Kidney tubule cell (primary cell): ENCODE measurements at regions not wholly inside any gene's neighbourhood (a gene's known extent, or its start where the extent isn't known, plus 50 kb on each side); places are given as distances from the start of the nearest gene placed in this dataset.
"Not testable (repeated sequence)": the region's sequence is repeated elsewhere in the genome, so short reads cannot be mapped to it uniquely, and the experiment has no call there.

ENCODE experiments used
- DNase-seq: peaks from one replicate; pipeline ENCODE4 v3.0.0-alpha.2; 2018; ENCODE audit warnings: low spot score

DNA sequence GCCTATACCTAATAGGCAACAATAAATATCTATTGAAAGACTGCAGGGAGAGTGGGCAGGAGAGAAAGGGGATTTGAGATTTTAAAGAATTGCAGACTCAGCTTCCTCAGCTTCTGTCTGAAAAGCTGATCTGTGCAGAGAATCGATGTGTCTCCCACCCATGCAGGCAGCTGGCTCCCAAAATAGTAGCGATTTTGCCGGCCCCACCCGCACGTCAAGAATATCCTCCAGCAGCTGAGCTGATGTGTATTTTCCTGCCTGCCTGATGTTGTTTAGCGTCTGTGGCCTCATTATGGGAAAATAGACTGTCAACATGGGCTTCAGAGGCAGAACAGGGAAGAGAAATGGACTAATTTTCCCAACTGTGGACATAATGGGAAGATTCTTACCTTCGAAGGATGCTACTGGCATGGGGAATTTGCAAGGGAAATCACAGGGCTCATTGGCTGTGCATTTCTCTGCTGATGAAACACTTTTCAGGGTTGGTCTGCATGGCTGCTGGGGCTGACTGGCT is 699.8 kb downstream of the PTPRU start:
- DNase-seq: no peak

DNA sequence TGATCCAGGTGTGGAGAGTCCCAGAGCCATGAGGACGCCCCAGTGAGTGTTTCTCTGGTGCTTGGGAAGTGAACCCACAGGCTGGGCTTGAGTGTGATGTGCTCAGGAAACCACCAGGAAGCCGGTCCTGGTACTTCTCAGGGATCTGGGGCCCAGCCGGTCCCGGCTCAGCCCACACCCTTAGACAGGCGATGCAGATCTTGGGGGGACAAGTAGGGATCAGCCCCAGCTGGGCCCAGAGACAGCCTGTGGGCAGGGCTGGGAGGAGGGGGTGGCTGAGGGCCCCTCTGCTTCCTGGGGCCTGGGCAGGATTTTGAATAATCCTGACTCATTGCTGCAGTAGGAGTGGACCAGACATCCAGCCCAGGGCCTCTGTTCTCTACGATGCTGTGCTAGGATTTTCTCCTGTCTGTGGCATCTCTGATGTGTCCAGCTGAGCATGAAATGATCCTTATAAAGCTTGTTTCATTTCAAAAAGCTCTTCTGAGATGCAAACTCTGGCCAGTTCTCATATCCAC is 698.0 kb downstream of the PTPRU start:
- peak; percentile 19 for DNase-seq

DNA sequence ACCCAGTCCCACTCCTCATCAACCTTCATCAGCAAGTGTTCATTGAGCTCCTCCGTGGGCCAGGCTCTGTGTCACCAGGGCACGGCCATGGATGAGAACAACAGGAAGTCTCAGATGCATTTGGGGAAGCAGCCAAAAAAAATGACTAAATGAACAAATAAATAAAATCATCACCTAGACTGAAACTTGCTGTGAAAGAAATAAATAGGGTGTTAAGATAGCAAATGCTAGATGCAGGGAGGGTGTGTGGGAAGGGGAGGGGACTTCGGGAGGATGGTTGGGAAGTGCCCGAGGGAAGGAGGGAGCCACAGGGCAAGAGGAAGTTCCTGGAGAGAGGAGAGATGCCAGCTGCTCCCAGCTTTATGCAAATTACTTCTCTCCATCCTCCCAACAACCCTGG is 696.7 kb downstream of the PTPRU start:
- peak; percentile 53 for DNase-seq

DNA sequence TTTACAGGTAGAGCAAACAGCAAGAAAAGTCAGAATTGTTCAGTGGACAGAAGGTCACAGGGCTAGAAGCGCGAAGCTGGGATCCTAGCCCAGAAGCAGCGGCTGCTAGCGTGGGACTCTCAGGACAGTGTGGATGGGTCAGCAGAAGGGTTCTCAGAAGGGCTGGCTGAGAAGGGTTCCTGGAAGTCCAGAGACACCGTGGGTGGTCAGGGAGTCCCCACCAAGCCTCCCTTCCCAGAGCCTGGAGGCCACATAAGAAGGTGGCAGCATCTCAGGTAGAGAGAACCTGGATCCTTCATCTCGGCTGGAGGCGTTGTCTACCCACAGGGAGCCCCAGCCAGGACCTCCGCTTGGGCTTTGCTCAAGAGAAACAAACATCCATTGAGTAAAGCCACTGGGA is 696.3 kb downstream of the PTPRU start:
- DNase-seq: no peak

DNA sequence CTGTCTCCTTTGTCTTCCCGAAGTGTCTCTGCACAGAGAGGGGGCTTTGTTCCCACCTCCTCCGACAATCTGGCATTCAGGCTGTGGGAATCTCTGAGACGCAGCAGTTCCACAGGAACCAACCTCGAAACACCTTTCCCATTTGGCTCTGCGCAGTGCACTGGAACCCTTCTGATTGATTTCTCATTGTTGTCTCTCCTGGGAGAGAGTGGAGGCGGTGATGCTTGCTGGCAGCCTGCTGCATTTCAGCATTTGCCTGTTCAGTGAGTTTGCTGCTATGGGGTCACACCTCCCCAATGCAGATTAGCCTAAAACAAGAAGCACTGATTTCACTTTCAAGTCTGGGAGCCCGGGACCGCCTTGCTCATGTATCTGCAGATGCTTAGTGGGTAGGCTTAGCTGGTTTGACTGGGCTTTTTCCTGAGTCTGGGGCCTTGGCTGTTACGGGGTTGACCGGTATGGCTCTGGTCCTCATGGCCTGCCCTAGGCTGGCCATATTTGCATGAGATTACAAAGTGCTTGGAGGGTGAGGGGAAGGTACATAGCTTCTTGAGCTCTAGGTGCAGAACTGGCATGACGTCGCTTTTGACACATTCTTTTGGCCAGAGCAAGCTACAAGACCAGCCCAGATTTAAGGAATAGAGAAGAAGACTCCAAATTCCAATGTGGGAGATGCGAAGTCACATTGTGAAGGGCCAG is 695.3 kb downstream of the PTPRU start:
- DNase-seq: no peak

DNA sequence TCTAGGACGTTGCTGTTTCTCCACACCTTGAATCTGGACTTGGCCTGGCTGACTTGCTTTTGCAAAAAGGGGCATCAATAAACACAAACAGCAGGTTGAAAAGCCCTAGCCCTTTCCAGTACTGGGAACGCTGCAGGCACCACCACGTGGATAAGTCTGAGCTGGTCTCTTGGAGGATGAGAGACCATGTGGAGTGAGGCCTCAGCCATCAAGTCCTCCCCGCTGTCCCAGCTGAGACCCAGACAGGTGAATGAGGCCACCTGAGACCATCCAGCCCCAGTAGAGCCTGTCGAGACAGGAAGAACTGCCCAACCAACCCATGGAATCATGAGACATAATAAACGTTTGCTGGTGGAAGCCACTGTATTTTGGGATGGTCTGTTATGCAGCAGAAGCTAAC is 688.7 kb downstream of the PTPRU start:
- no peak for DNase-seq

DNA sequence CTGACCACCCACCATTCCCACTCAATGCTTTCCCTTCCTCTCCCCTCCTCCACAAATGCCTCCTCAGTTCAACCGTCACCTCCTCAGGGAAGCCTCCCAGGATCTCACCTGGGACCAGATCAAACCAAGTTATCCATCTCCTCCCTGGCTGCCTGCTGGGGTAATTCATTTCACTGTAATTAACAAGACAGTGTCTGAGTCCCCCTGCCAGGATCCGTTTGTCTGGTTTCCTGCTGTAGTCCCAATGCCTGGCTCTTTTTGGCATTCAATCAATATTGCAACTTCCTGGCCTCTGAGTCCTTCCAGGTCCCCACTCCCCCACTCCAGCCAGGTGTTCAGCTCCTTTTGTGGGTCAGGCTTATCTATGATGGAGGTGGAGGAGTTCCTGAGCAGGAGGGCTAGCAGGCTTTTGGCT is 687.7 kb downstream of the PTPRU start:
- no peak for DNase-seq

DNA sequence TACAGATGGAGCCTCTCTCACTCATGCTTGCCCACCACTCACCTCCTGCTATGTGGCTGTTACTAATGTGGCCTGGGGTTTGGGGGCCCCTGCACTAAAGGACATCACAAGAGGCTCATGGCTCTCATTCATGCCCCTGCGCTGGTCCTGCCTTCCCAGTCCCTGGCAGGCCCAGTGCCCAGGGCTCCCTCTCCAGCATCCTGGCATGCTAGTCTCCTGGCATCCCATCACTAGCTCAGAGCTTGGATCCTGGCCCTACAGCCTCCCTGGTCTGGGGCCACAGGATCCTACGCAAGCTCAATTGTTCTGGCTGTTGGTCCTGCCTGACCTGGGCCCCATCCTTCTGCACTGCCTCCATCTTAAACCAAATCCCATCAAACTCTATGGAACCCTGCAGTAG is 685.4 kb downstream of the PTPRU start:
- no peak for DNase-seq

DNA sequence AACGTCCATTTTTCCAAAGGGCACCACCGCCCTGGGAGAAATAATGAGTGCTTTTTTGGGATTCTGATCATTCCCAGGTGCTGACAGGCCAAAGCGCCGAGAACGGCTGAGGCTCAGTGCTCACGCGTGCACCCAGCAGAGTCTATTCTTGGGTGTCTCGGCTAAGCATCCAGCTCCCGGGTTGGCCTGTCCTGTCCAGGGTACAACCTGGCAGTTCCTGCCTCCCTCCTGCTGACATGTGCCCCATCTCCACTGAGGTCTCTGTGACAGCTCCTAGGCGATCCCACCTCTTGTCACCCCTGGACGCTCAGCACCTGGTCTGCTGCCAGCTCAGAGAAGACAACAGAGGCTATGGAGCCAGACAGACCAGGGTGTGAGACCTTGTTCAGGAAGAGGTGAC is 684.5 kb downstream of the PTPRU start:
- DNase-seq: no peak

DNA sequence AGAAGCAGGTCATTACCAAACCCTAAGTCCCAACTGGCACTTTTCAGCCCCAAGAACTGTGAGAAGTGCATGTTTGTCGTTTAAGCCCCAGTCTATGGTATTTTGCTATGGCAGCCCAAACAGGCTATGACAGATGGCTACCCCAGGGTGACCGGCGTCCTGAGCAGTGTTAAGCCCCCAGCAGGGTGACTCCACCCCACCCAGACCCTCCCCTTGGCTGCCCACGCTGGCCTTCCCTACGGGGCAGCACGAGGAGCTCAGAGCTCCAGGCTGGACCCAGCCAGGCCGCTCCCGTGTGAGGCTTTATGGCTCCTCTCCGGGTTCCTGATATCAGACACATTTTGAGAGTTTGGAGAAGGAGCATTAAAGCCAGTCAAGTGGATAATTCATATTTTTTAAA is 684.0 kb downstream of the PTPRU start:
- DNase-seq: no peak

DNA sequence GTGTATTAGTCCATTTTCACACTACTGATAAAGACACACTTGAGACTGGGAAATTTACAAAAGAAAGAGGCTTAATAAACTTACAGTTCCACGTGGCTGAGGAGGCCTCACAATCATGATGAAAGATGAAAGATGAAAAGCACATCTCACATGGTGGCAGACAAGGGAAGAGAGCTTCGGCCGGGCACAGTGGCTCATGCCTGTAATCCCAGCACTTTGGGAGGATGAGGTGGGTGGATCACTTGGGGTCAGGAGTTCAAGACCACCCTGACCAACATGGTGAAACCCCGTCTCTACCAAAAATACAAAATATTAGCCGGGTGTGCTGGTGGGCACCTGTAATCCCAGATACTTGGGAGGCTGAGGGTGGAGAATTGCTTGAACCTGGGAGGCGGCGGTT is 682.7 kb downstream of the PTPRU start:
- not testable (repeated sequence) for DNase-seq

DNA sequence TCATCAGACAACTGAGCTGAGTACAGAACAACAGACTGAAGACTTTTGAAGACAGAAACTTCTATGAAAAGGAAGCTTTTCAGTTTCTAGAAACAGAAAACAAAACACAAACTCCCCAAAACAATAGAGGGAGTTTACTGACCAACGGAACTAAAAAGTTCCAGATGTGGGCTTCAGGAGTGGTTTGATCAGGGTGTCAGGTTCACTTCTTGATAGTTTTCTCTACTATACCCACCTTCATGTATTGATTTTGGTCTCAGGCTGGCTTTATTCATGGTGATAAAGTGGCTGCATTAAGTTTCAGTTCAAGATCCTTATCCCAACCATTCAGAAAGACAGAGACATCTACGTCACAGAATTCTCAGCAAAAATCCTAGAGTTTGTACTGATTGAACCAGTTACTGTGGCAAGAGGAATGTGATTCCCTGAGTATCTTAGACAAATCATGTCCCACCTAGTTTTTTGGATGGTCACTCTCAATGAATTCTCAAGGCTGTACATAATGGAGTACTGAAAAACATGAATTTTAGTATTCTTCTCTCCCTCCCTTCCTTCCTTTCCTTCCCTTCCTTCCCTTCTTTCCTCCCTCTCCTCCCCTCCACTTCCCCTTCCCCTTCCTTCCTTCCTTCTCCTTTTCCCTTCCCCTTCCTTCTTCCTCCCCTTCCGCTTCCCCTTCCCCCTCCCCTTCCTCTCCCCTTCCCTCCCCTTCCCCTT is 680.5 kb downstream of the PTPRU start:
- no peak for DNase-seq

DNA sequence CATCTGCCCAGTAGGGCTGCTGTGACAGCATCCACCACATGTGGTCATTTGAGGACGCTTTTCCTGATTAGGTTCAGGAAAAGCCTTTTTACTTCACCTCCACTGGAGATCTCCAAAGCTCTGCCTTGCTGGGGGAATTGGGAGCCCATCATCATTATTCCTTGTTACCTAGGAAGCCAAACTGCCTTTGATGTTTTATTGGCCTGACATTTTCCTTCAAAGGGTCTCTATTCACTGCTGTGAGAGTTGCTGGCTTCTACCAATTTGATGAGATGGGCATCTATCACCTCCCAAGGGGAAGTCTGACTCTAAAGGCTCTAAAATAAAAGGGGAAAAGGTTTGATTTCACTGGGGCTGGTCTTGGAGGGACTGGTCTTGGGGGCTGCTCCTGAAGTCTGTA is 678.6 kb downstream of the PTPRU start:
- DNase-seq: no peak

DNA sequence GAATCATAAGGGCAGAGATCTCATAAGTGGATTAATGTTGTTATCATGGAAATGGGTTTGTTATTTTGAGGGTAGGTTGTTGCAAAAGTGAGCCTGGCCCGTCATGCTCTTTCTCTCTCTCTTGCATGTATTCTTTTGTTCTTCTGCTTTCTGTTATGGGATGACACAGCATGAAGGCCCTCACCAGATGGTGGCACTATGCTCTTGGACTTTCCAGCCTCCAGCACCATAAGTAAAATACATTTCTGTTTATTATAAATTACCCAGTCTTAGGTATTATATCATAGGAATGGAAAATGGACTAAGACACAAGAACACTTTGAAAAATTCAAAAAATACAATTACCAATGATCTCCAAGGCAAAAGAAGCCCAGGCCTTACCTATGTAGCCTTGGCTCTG is 676.1 kb downstream of the PTPRU start:
- DNase-seq: peak; percentile 57

DNA sequence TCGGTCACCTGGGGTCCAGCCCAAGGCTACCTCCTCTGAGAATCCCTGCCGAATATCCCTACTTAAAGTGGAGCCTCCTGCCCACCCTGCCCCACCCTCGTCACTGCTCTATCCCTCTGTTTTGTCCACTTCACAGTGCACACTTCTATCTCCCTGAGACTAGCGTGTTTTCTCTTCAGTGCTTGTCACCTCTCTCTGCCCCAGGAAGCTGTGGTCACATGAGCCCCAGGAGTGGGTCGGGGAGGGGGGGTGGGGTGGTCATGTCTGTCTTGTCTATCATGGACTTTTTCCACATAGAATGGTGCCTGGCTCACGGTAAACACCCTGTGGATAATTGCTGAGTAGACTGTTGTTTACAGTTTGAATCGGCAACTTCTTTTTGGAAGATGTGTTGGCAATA is 673.6 kb downstream of the PTPRU start:
- DNase-seq: no peak

DNA sequence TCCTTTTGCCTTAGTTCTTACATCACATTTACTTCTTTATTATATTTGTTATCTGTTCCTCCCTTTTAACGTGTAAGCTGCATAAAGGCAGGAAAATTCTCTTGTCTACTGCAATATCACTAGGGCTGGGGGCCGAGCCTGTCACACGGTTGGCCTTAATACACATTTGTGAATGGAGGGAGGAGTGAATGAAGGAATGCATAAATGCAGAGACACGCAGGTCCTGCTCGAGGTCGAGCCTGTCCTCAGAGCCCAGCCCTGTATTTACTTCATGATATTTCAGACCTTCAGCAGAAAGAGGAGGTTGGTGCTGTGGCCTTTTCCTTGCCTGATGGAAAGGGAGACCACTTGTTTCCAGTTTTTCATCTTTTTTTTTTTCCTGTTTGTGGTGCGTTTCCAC is 671.3 kb downstream of the PTPRU start:
- DNase-seq: no peak

DNA sequence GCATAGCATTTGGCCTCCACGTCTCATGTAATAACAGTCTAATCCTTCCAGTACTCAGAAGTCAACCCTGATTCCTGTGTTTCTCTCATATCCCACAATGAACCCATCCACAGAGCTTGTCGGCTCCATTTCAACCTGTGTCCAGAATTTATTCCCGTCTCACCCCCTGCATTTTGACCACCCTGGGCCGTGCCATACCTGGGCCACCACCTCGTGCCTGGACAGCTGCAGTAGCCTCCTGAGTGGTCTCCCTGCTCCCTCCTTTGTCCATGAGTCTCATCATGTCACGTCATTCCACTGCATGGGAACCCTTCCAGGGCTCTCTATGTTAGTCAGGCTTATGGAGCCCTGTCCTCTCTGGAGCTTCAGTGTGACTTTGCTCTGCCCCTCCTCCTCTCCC is 670.6 kb downstream of the PTPRU start:
- DNase-seq: no peak

DNA sequence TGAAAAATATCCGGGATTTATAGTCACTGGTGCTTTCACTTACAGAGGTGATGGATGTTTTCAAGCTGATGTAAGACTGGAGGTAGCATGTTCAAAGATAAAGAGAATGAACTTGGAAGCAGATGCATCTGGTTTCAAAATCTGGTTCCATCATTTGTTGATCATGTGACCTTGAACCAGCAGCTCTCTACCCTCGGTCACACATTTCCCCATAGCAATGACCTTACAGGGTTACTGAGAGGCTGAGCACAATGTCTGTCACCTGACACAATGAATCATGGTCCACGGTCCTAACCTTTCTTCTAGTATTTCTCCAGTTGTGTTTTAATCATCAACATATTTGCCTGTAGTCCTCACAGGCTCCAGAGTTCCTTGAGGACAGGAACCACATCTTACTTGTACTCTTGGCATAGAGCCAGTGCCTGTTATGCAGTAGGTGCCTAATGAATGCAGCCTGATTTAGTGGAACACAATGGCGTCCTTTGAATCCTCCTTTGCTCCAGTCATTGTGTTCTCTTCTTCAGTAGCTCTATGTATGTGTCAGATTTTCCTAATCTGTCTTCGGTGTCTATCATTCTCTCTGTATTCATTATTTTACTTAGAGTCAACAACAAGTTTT is 667.3 kb downstream of the PTPRU start:
- peak; percentile 20 for DNase-seq

DNA sequence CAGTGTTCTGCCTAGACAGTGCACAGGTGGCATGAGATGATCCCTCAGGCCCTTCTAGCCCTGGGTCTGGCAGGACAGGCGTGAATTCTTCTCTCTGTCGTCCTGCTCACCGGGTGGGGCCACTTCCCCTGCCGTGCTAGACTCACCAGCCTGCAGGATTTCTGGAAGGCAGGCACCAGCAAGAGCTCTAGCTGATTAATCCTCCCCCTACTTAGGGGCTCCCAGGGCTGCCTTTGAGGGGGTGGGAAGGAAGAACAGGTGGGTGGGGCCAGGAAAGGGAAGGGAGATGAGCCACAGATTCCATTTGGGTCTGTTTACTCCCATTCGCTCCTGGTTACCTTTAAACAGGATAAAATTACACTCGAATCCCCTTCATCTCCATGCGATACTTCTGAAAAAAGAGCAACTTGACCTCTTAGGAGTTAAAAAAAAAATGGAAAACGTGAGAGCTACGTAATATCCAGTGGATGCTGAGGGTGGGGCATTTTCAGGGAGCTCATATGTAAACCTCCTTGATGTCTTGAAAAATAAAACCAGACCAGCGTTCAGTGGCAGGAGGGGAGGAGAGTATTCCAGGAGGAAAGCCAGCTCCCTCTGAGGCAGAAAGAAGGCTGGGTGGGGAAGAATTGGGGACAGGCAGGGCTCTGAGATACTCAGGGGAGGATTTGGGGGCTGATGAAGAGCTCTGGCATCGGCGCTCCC is 665.5 kb downstream of the PTPRU start:
- DNase-seq: peak; percentile 8

DNA sequence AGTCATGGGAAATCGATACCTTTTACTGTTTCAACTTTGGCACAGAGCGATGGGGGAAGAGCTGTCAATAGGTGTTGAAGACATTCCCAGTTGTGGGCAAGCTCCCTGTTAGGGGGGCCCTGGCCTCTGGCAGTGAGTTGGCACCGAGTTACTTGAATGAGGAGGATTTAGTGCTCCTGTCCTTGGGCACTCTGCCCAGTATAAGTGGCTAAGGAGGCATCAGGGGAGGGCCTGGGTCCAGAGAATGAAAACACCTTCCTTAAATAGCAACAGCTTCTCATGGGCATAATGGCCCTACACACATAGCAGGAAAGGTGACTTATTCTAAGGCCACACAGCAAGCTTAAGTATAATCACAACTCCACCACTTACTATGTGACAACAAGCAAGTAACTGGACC is 664.4 kb downstream of the PTPRU start:
- DNase-seq: no peak

DNA sequence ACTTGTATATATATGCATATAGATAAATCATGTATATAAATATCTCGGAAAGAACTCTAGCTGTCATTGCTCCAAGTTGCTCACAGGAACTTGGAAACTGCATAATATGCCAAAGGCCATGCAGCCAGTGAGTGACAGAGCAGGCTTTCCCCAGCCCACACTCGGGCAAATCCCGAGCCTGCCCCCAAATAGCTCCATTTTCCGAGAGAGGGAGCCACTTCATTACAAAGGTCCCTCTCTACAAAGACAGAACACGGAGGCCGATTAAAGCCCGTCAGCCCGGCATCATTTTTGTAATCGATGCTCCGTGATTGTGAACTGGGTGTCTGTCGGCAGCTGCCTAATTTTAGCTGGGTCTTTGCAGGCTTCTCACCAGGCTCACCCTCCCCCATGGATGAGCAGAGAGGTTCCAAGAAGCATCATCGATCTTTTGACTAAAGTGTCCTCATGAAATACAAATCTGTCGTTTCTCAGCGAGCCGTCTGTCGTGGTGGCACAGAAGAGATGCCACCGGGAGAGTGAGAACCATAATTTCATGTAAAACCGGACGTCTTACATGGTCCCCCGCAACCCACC is 663.9 kb downstream of the PTPRU start:
- no peak for DNase-seq
